WERI-Rb-1 (cell line): ENCODE measurements at regions not wholly inside any gene's neighbourhood (a gene's known extent, or its start where the extent isn't known, plus 50 kb on each side); places are given as distances from the start of the nearest gene placed in this dataset.
"Not testable (repeated sequence)": the region's sequence is repeated elsewhere in the genome, so short reads cannot be mapped to it uniquely, and the experiment has no call there.

Experiments
- DNase-seq: peaks from one replicate; pipeline ENCODE4 v3.0.0-alpha.2; 2020
- H3K27ac ChIP-seq: fragments of 250-450 bp; sonication (Bioruptor Pico); 2 replicates; pipeline ENCODE4 v1.5.1; 2020; ENCODE audit warnings: mild to moderate bottlenecking, moderate library complexity
- H3K27me3 ChIP-seq: fragments of 250-450 bp; sonication (Bioruptor Pico); 2 replicates; pipeline ENCODE4 v1.5.1; 2021; ENCODE audit warnings: mild to moderate bottlenecking, low read depth, moderate library complexity; ENCODE audit not compliant: insufficient read depth, severe bottlenecking
- H3K36me3 ChIP-seq: fragments of 250-450 bp; sonication (Bioruptor Pico); 2 replicates; pipeline ENCODE4 v1.5.1; 2020; ENCODE audit warnings: mild to moderate bottlenecking, moderate library complexity
- H3K4me3 ChIP-seq: 2 replicates; pipeline ENCODE4 v1.5.1; 2011; ENCODE audit warnings: low read depth, mild to moderate bottlenecking, control low read depth, low read length
- H3K9me3 ChIP-seq: fragments of 250-450 bp; sonication (Bioruptor Pico); 2 replicates; pipeline ENCODE4 v1.5.1; 2021; ENCODE audit warnings: mild to moderate bottlenecking, moderate library complexity; ENCODE audit not compliant: severe bottlenecking
- TF ChIP-seq, protein P1 (sequence below): IDR thresholded peaks from 2 replicates; pipeline ENCODE4 v1.5.1; 2011; ENCODE audit warnings: low read depth, mild to moderate bottlenecking, control low read depth, inconsistent platforms, low read length

DNA sequence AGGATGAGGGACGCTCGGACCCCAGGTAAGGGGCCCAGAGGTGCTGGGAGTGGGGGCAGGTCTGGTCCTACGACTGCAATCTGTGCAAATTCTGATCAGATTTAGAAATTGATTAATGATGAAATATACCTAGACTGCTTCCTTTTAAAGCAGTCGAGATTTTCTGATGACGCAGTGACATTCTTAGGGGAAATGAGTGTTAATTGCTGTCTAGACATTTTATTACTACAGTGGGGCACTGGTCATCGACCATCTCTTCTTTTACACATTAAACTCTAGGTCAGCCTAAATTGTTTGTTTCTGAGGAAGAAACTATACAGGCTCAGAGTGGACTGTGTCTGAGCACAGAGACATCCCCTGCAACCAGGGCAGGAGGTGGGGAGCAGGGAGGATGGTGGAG, 154.4 kb upstream of the SALL3 start:
- DNase-seq: no peak
- H3K9me3 ChIP-seq: peaks cover 3% of the 10 kb centered on the region
- TF ChIP-seq, protein P1, sequence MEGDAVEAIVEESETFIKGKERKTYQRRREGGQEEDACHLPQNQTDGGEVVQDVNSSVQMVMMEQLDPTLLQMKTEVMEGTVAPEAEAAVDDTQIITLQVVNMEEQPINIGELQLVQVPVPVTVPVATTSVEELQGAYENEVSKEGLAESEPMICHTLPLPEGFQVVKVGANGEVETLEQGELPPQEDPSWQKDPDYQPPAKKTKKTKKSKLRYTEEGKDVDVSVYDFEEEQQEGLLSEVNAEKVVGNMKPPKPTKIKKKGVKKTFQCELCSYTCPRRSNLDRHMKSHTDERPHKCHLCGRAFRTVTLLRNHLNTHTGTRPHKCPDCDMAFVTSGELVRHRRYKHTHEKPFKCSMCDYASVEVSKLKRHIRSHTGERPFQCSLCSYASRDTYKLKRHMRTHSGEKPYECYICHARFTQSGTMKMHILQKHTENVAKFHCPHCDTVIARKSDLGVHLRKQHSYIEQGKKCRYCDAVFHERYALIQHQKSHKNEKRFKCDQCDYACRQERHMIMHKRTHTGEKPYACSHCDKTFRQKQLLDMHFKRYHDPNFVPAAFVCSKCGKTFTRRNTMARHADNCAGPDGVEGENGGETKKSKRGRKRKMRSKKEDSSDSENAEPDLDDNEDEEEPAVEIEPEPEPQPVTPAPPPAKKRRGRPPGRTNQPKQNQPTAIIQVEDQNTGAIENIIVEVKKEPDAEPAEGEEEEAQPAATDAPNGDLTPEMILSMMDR: no peak
- no peak overlapping the region for H3K4me3 ChIP-seq
- no peak overlapping the region for H3K27ac ChIP-seq
- no peaks in the 10 kb centered on the region for H3K36me3 ChIP-seq
- no peaks in the 10 kb centered on the region for H3K27me3 ChIP-seq

DNA sequence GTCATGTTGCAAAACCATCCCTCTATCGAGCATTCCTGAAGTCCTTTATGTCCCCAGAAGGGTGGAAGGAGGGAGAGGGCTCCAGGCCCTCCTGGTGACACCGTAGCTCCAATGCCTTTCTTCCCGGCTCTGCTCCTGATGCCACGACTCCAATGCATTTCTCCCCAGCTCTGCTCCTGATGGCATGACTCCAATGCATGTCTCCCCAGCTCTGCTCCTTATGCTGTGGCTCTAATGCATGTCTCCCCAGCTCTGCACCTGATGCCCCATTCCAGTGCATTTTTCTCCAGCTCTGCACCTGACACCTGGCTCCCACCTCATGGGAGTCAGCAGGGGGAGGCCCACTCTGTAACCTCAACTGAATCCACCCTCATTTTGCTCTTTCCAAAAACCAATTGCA, 153.0 kb upstream of the SALL3 start:
- H3K36me3 ChIP-seq: no peaks in the 10 kb centered on the region
- no peak overlapping the region for H3K27ac ChIP-seq
- peaks cover 2% of the 10 kb centered on the region for H3K27me3 ChIP-seq
- no peak for DNase-seq
- no peak overlapping the region for H3K4me3 ChIP-seq
- peaks cover 3% of the 10 kb centered on the region for H3K9me3 ChIP-seq
- TF ChIP-seq, protein P1: no peak

DNA sequence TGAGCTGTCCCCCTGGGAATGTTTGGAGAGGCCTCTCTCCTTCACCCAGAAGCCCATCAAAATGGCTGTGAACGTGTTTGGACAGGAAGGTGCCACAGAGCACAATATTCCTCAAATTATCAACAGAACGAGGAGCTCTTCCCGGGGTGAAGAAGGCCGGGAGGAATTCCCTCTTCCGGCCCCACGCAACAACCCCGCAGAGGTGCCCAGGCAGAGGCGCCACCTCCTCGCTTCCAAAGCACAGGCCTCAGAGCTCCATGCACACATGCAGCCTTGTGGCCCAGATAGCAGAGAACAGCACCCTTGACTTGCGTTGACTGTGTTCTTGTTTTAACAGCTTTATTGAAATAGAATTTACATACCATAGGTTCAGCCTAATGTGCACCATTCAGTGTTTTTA, 152.5 kb upstream of the SALL3 start:
- no peak for DNase-seq
- H3K27ac ChIP-seq: no peak overlapping the region
- no peak overlapping the region for H3K4me3 ChIP-seq
- TF ChIP-seq, protein P1: no peak
- H3K36me3 ChIP-seq: no peaks in the 10 kb centered on the region
- H3K9me3 ChIP-seq: peaks cover 3% of the 10 kb centered on the region
- peaks cover 2% of the 10 kb centered on the region for H3K27me3 ChIP-seq

DNA sequence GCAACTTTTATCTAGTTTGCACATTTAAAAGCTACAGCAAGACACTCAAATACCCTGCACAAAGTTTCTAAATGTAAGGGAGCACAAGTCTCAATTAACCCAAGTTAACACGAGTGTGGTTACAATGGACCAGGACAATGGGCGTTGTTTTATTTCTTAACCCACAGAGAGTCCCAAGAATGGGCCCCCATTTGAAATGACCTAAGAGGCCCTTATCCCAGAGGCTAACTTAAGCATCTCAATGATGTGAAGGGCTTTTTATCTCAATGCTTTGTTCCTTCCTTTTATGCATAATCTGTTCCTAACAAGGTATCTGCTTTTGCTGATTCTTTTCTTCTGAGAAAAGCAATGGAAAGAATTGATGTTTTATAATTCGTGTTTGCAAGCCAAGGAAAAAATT, 151.5 kb upstream of the SALL3 start:
- TF ChIP-seq, protein P1: no peak
- peaks cover 2% of the 10 kb centered on the region for H3K27me3 ChIP-seq
- H3K36me3 ChIP-seq: no peaks in the 10 kb centered on the region
- no peak for DNase-seq
- no peaks in the 10 kb centered on the region for H3K9me3 ChIP-seq
- H3K27ac ChIP-seq: no peak overlapping the region
- H3K4me3 ChIP-seq: no peak overlapping the region

DNA sequence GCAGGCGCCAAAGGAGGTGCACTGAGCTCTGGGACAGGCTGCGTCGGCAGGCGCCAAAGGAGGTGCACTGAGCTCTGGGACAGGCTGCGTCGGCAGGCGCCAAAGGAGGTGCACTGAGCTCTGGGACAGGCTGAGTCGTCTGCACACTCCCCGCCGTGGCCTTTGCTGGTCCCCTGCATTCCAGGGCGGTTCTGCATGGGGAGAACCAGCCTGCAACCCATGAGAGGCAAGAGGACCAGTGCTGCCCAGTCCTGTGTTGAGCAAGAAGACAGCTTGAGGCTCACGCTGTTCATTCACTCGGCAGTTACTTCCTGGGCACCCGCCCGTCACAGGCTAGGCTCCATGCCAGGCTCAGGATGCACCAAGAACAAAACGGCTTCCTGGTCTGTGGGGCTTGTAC, 150.6 kb upstream of the SALL3 start:
- H3K9me3 ChIP-seq, H3K4me3 ChIP-seq, H3K27ac ChIP-seq, H3K27me3 ChIP-seq, DNase-seq, H3K36me3 ChIP-seq: not testable (repeated sequence)

DNA sequence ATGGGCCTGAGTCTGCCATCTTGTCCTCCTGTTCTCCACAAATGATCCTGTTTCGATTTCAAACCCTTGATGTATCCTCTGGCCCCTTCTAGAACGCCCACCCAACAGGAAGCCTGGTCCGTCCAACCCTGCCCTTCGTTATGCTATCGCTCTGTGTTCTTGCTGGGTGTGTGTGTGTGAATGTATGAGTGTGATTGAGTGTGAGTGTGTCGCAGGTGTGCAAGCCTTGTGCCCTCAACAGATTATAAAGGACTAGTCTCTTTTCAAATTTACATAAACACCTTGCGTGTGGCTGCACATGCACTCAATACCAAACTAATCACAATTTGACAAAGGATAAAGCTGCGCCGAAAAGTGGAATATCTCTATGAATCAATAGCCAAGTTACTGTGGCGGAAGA, 149.5 kb upstream of the SALL3 start:
- Histone ChIP-seq H3K9me3 (peaks cover 3% of the 10 kb centered on the region), H3K27me3 (peaks cover 2% of the 10 kb centered on the region), H3K27ac (no peak overlapping the region), H3K36me3 (no peaks in the 10 kb centered on the region), H3K4me3 (no peak overlapping the region)
- DNase-seq: no peak
- TF ChIP-seq, protein P1: no peak
